PC-9 (cell line): ENCODE measurements at regions not wholly inside any gene's neighbourhood (a gene's known extent, or its start where the extent isn't known, plus 50 kb on each side); places are given as distances from the start of the nearest gene placed in this dataset.
A peak's percentile ranks its signal among the peaks of the same experiment; 100 is the strongest.

Experiments used
- BruUV-seq: library from RNA; stranded (reverse); fragments of 400-500 nt; replicated peaks from 2 replicates; lab custom pipeline; 2021; lab: Mats Ljungman, UMichigan
- CTCF ChIA-PET: fragments of 300-600 bp; sonication (Branson Sonifier 250); formaldehyde crosslinking; loops from one replicate; lab custom pipeline; 2022; ENCODE audit warnings: antibody characterized with exemption; lab: Charles Lee
- POLR2A ChIA-PET: fragments of 300-600 bp; sonication (Branson Sonifier 250); formaldehyde crosslinking; loops from one replicate; lab custom pipeline; 2022; ENCODE audit warnings: antibody characterized with exemption; ENCODE audit not compliant: unreplicated experiment; lab: Charles Lee
- DNase-seq, 2 experiments: peaks; one replicate each; pipeline versions ENCODE4 v3.0.0 to v3.0.0-alpha.2; 2015 to 2022; ENCODE audit warnings: mixed read lengths in 1 of 2
- H2AFZ ChIP-seq: fragments of 200-600 bp; sonication (generic); 2 replicates; pipeline ENCODE4 v1.8.1; 2017; ENCODE audit warnings: antibody characterized with exemption
- H3F3A ChIP-seq: fragments of 200-600 bp; sonication (generic); 2 replicates; pipeline ENCODE4 v1.8.1; 2017; ENCODE audit warnings: antibody characterized with exemption, mild to moderate bottlenecking, low read depth; ENCODE audit not compliant: insufficient read depth
- H3K27ac ChIP-seq: fragments of 200-600 bp; sonication (generic); 2 replicates; pipeline ENCODE4 v1.6.1; 2016; ENCODE audit warnings: mixed run types
- H3K27me3 ChIP-seq: fragments of 200-600 bp; sonication (generic); 2 replicates; pipeline ENCODE4 v1.6.1; 2016; ENCODE audit warnings: low read depth, mixed run types; ENCODE audit not compliant: insufficient read depth
- H3K36me3 ChIP-seq: fragments of 200-600 bp; sonication (generic); 2 replicates; pipeline ENCODE4 v1.6.1; 2016; ENCODE audit warnings: low read depth, mixed run types
- H3K4me1 ChIP-seq: fragments of 200-600 bp; sonication (generic); replicated peaks from 2 replicates; pipeline ENCODE4 v1.6.1; 2016; ENCODE audit warnings: mixed run types; ENCODE audit not compliant: insufficient read depth
- H3K4me2 ChIP-seq: fragments of 200-600 bp; sonication (generic); 2 replicates; pipeline ENCODE4 v1.6.1; 2017; ENCODE audit warnings: mixed run types
- H3K4me3 ChIP-seq: fragments of 200-600 bp; sonication (generic); 2 replicates; pipeline ENCODE4 v1.6.1; 2016; ENCODE audit warnings: mixed run types
- H3K79me2 ChIP-seq: fragments of 200-600 bp; sonication (generic); 2 replicates; pipeline ENCODE4 v1.6.1; 2017; ENCODE audit warnings: low read depth, mixed run types
- H3K9me2 ChIP-seq: fragments of 200-600 bp; sonication (generic); 2 replicates; pipeline ENCODE4 v1.8.1; 2017; ENCODE audit warnings: mild to moderate bottlenecking; ENCODE audit not compliant: insufficient read depth
- H3K9me3 ChIP-seq: fragments of 200-600 bp; sonication (generic); 2 replicates; pipeline ENCODE4 v1.8.1; 2016; ENCODE audit warnings: low read depth; ENCODE audit not compliant: insufficient read depth
- H4K20me1 ChIP-seq: fragments of 200-600 bp; sonication (generic); 2 replicates; pipeline ENCODE4 v1.8.1; 2017; ENCODE audit not compliant: insufficient read depth
- CTCF ChIP-seq: fragments of 200-600 bp; sonication (generic); conservative IDR thresholded peaks from 2 replicates; pipeline ENCODE4 v1.6.1; 2017; ENCODE audit warnings: mixed run types, antibody characterized with exemption, mild to moderate bottlenecking, moderate library complexity
- EZH2 ChIP-seq: fragments of 200-600 bp; sonication (generic); IDR thresholded peaks from 2 replicates; pipeline ENCODE4 v1.8.0; 2017; ENCODE audit warnings: antibody characterized with exemption, low read depth
- intact Hi-C: fragments of 100-400 bp; cut with micrococcal nuclease; formaldehyde crosslinking; loops from one replicate; pipeline ENCODE4 v1.10.0; 2022; ENCODE audit not compliant: unreplicated experiment

GRCh38 chr17:68777243-68777855 lies 176.2 kb upstream of the FAM20A start:
- intact Hi-C loops: loop anchor here (1.0 to 10.0 kb wide), 3 partner anchors 195 to 747 kb away; no protein-coding TSS in a partner anchor
- Histone ChIP-seq H3K79me2 (no peaks in the 10 kb centered on the region), H4K20me1 (no peaks in the 10 kb centered on the region), H3K4me2 (no peak overlapping the region), H3K9me2 (no peaks in the 10 kb centered on the region), H3F3A (no peaks in the 10 kb centered on the region), H3K27ac (no peak overlapping the region), H3K9me3 (peaks cover 6% of the 10 kb centered on the region; the same call in 1 of the 2 replicates), H3K27me3 (no peaks in the 10 kb centered on the region), H3K4me3 (no peak overlapping the region), H3K36me3 (no peaks in the 10 kb centered on the region), H2AFZ (0 out of 2 replicates have a peak overlapping the region, but pooled peaks have one; percentile 43), H3K4me1 (no peaks in the 10 kb centered on the region)
- ChIA-PET CTCF (no interaction called here), POLR2A (no interaction called here)
- DNase-seq: peak in 1 of 2 experiments; percentile 39
- peak; percentile 80 for TF ChIP-seq CTCF
- no peak for TF ChIP-seq EZH2
- no TSS peak for BruUV-seq

- Histone ChIP-seq H4K20me1 (no peaks in the 10 kb centered on the region), H3K9me2 (no peaks in the 10 kb centered on the region), H3K27ac (no peak overlapping the region), H3K9me3 (peaks cover under 1% of the 10 kb centered on the region; the same call in 1 of the 2 replicates), H3K4me2 (no peak overlapping the region), H2AFZ (no peak overlapping the region), H3K36me3 (no peaks in the 10 kb centered on the region), H3K4me3 (no peak overlapping the region), H3F3A (no peaks in the 10 kb centered on the region), H3K79me2 (no peaks in the 10 kb centered on the region), H3K4me1 (no peaks in the 10 kb centered on the region), H3K27me3 (no peaks in the 10 kb centered on the region)
- POLR2A ChIA-PET: interaction anchor here (0.6 kb wide), 1 partner anchor 613 kb away, joined by 8 read pairs; no protein-coding TSS in a partner anchor
- intact Hi-C loops: loop anchor here (2.0 to 10.0 kb wide), 2 partner anchors 196 to 748 kb away; no protein-coding TSS in a partner anchor
- CTCF ChIA-PET: no interaction called here
- no peak for TF ChIP-seq CTCF
- TF ChIP-seq EZH2: no peak
- BruUV-seq: no TSS peak
- no peak for DNase-seq
Measured at GRCh38 chr17:68776451-68776850, 175.3 kb upstream of the FAM20A start.

- H3K27ac ChIP-seq: no peak overlapping the region
- no peak for TF ChIP-seq CTCF
- TF ChIP-seq EZH2: no peak
- no TSS peak for BruUV-seq
Measured at GRCh38 chr17:68775969-68776368, 174.8 kb upstream of the FAM20A start.

More at GRCh38 chr17:68775969-68776368, 174.8 kb upstream of the FAM20A start:
- intact Hi-C loops: loop anchor here (2.0 to 10.0 kb wide), 2 partner anchors 197 to 749 kb away; no protein-coding TSS in a partner anchor
- POLR2A ChIA-PET: no interaction called here
- H3K27me3 ChIP-seq: no peaks in the 10 kb centered on the region
- no peaks in the 10 kb centered on the region for H3K9me3 ChIP-seq
- no peak overlapping the region for H3K4me3 ChIP-seq
- H3K4me2 ChIP-seq: no peak overlapping the region
- no peaks in the 10 kb centered on the region for H3K9me2 ChIP-seq
- no peak overlapping the region for H2AFZ ChIP-seq
- H3K36me3 ChIP-seq: no peaks in the 10 kb centered on the region
- no peaks in the 10 kb centered on the region for H3K4me1 ChIP-seq
- H3K79me2 ChIP-seq: no peaks in the 10 kb centered on the region
- H4K20me1 ChIP-seq: no peaks in the 10 kb centered on the region
- no peaks in the 10 kb centered on the region for H3F3A ChIP-seq
- CTCF ChIA-PET: no interaction called here
- no peak for DNase-seq
